ENCODE measurements at regions not wholly inside any gene's neighbourhood (a gene's known extent, or its start where the extent isn't known, plus 50 kb on each side); places are given as distances from the start of the nearest gene placed in this dataset.

- no peak for DNase-seq (ENCODE audit: low read depth, low spot score)
- in situ Hi-C loops (cut with HindIII; ENCODE audit: low sequenced_read_pairs): no loop called here
- no peak overlapping the region for H3K4me3 ChIP-seq (ENCODE audit: low read depth, low read length)
- no peak for TF ChIP-seq CTCF (IDR thresholded peaks at IDR 0.05; ENCODE audit: low read depth, low read length)
Observed at GRCh38 chr2:128492966-128493811, 174.5 kb upstream of the HS6ST1 start.

GRCh38 chr2:128493880-128494279 lies 175.2 kb upstream of the HS6ST1 start:
- DNase-seq (ENCODE audit: low read depth, low spot score): no peak
- TF ChIP-seq CTCF (IDR thresholded peaks at IDR 0.05; ENCODE audit: low read depth, low read length): no peak
- in situ Hi-C loops (cut with HindIII; ENCODE audit: low sequenced_read_pairs): no loop called here
- H3K4me3 ChIP-seq (ENCODE audit: low read depth, low read length): no peak overlapping the region

- in situ Hi-C loops (cut with HindIII; ENCODE audit: low sequenced_read_pairs): no loop called here
- no peak for DNase-seq (ENCODE audit: low read depth, low spot score)
- H3K4me3 ChIP-seq (ENCODE audit: low read depth, low read length): no peak overlapping the region
- no peak for TF ChIP-seq CTCF (IDR thresholded peaks at IDR 0.05; ENCODE audit: low read depth, low read length)
Observed at GRCh38 chr2:128494307-128494639, 175.6 kb upstream of the HS6ST1 start.

- in situ Hi-C loops (cut with HindIII; ENCODE audit: low sequenced_read_pairs): no loop called here
- no peak for TF ChIP-seq CTCF (IDR thresholded peaks at IDR 0.05; ENCODE audit: low read depth, low read length)
- no peak overlapping the region for H3K4me3 ChIP-seq (ENCODE audit: low read depth, low read length)
- DNase-seq (ENCODE audit: low read depth, low spot score): no peak
Observed at GRCh38 chr2:128494640-128495321, 176.1 kb upstream of the HS6ST1 start.

- H3K4me3 ChIP-seq (ENCODE audit: low read depth, low read length): no peak overlapping the region
- no peak for DNase-seq (ENCODE audit: low read depth, low spot score)
- in situ Hi-C loops (cut with HindIII; ENCODE audit: low sequenced_read_pairs): no loop called here
- TF ChIP-seq CTCF (IDR thresholded peaks at IDR 0.05; ENCODE audit: low read depth, low read length): no peak
Observed at GRCh38 chr2:128495996-128496547, 177.4 kb upstream of the HS6ST1 start.

- DNase-seq (ENCODE audit: low read depth, low spot score): no peak
- TF ChIP-seq CTCF (IDR thresholded peaks at IDR 0.05; ENCODE audit: low read depth, low read length): no peak
- no peak overlapping the region for H3K4me3 ChIP-seq (ENCODE audit: low read depth, low read length)
- in situ Hi-C loops (cut with HindIII; ENCODE audit: low sequenced_read_pairs): no loop called here
Observed at GRCh38 chr2:128496700-128497099, 178.0 kb upstream of the HS6ST1 start.
